HG03175 (cell line): ENCODE measurements at regions not wholly inside any gene's neighbourhood (a gene's known extent, or its start where the extent isn't known, plus 50 kb on each side); places are given as distances from the start of the nearest gene placed in this dataset.
"Not testable (repeated sequence)": the region's sequence is repeated elsewhere in the genome, so short reads cannot be mapped to it uniquely, and the experiment has no call there.

Source experiments
- ATAC-seq: cut with Tn5 transposase; IDR thresholded peaks from one replicate; pipeline ENCODE4 v1.9.1; 2021; ENCODE audit warnings: mild to moderate bottlenecking, moderate library complexity; ENCODE audit not compliant: unreplicated experiment

- ATAC-seq = no peak
Observed at GRCh38 chr6:113701552-113702254, 155.4 kb upstream of the MARCKS start.

- no peak for ATAC-seq
Observed at GRCh38 chr6:113707194-113707593, 150.0 kb upstream of the MARCKS start.

- no peak for ATAC-seq
Observed at GRCh38 chr6:113709936-113710509, 147.1 kb upstream of the MARCKS start.

GRCh38 chr6:113713665-113714064 lies 143.5 kb upstream of the MARCKS start:
- ATAC-seq = no peak

- ATAC-seq = no peak
Observed at GRCh38 chr6:113718588-113718987, 138.6 kb upstream of the MARCKS start.

GRCh38 chr6:113719064-113719463 lies 138.1 kb upstream of the MARCKS start:
- no peak for ATAC-seq

- no peak for ATAC-seq
Observed at GRCh38 chr6:113719545-113719944, 137.6 kb upstream of the MARCKS start.

- ATAC-seq = no peak
Observed at GRCh38 chr6:113723182-113723581, 134.0 kb upstream of the MARCKS start.

- not testable (repeated sequence) for ATAC-seq
Observed at GRCh38 chr6:113724927-113725326, 132.2 kb upstream of the MARCKS start.

- no peak for ATAC-seq
Observed at GRCh38 chr6:113731541-113731940, 125.6 kb upstream of the MARCKS start.

GRCh38 chr6:113732384-113732966 lies 124.7 kb upstream of the MARCKS start:
- ATAC-seq = no peak

- no peak for ATAC-seq
Observed at GRCh38 chr6:113733381-113733780, 123.8 kb upstream of the MARCKS start.

GRCh38 chr6:113734982-113735381 lies 122.2 kb upstream of the MARCKS start:
- no peak for ATAC-seq

GRCh38 chr6:113735491-113735890 lies 121.7 kb upstream of the MARCKS start:
- no peak for ATAC-seq

GRCh38 chr6:113736978-113737377 lies 120.2 kb upstream of the MARCKS start:
- ATAC-seq = no peak

- no peak for ATAC-seq
Observed at GRCh38 chr6:113739041-113739655, 118.0 kb upstream of the MARCKS start.

GRCh38 chr6:113741651-113742050 lies 115.5 kb upstream of the MARCKS start:
- ATAC-seq = no peak

- ATAC-seq = no peak
Observed at GRCh38 chr6:113742342-113742741, 114.8 kb upstream of the MARCKS start.

GRCh38 chr6:113744861-113745260 lies 112.3 kb upstream of the MARCKS start:
- no peak for ATAC-seq

- ATAC-seq = no peak
Observed at GRCh38 chr6:113750151-113750855, 106.8 kb upstream of the MARCKS start.

- no peak for ATAC-seq
Observed at GRCh38 chr6:113754291-113754690, 102.9 kb upstream of the MARCKS start.
